ENCODE measurements at regions not wholly inside any gene's neighbourhood (a gene's known extent, or its start where the extent isn't known, plus 50 kb on each side); places are given as distances from the start of the nearest gene placed in this dataset.

DNA sequence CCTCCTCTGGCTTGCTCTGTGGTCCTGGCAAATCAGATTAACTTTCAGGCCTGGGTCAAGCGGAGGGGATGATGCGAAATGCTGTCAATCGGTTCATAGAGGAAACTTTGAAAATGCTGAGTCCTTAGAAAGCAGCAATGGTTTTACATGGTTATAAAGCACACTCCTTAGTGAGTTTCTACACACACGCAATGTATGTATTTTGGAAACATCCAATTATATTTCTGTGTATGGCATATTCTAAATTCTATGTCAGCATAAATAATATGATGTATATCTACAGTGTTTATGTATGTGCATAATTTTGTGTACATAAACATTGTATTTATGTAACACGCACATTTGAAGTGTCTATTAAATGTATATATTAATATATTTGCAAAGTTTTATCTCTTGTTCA is 118.0 kb upstream of the ARID2 start:
- no peak overlapping the region for H3K4me2 ChIP-seq (ENCODE audit: low read length)
- H3K4me3 ChIP-seq (ENCODE audit: low read length) = no peak overlapping the region
- H3K79me2 ChIP-seq (replicated peaks; ENCODE audit: insufficient read depth, low read length) = no peaks in the 10 kb centered on the region
- H2AFZ ChIP-seq (ENCODE audit: low read depth, low read length) = no peak overlapping the region
- no peaks in the 10 kb centered on the region for H3F3A ChIP-seq (ENCODE audit: insufficient read depth, low read length, poor library complexity, severe bottlenecking)
- no peak overlapping the region for H3K27ac ChIP-seq (ENCODE audit: low read length)
- no peak for TF ChIP-seq MXI1 (conservative IDR thresholded peaks at IDR 0.05; ENCODE audit: poor library complexity, severe bottlenecking)
- no peak for TF ChIP-seq RAD21 (conservative IDR thresholded peaks at IDR 0.05)
- no peak for TF ChIP-seq POLR2AphosphoS5 (IDR thresholded peaks at IDR 0.05)
- no peak for TF ChIP-seq EZH2 (IDR thresholded peaks at IDR 0.05; ENCODE audit: borderline replicate concordance, insufficient read depth, low read length, poor library complexity, severe bottlenecking)
- TF ChIP-seq SMC3 (conservative IDR thresholded peaks at IDR 0.05; ENCODE audit: poor library complexity) = no peak
- no peak for TF ChIP-seq EP300 (conservative IDR thresholded peaks at IDR 0.05; ENCODE audit: poor library complexity, severe bottlenecking)
- TF ChIP-seq TAF1 (IDR thresholded peaks at IDR 0.05; ENCODE audit: low read depth) = no peak
- TF ChIP-seq, protein P1, sequence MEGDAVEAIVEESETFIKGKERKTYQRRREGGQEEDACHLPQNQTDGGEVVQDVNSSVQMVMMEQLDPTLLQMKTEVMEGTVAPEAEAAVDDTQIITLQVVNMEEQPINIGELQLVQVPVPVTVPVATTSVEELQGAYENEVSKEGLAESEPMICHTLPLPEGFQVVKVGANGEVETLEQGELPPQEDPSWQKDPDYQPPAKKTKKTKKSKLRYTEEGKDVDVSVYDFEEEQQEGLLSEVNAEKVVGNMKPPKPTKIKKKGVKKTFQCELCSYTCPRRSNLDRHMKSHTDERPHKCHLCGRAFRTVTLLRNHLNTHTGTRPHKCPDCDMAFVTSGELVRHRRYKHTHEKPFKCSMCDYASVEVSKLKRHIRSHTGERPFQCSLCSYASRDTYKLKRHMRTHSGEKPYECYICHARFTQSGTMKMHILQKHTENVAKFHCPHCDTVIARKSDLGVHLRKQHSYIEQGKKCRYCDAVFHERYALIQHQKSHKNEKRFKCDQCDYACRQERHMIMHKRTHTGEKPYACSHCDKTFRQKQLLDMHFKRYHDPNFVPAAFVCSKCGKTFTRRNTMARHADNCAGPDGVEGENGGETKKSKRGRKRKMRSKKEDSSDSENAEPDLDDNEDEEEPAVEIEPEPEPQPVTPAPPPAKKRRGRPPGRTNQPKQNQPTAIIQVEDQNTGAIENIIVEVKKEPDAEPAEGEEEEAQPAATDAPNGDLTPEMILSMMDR (IDR thresholded peaks at IDR 0.05; ENCODE audit: poor library complexity, severe bottlenecking) = no peak
- TF ChIP-seq, protein P2, sequence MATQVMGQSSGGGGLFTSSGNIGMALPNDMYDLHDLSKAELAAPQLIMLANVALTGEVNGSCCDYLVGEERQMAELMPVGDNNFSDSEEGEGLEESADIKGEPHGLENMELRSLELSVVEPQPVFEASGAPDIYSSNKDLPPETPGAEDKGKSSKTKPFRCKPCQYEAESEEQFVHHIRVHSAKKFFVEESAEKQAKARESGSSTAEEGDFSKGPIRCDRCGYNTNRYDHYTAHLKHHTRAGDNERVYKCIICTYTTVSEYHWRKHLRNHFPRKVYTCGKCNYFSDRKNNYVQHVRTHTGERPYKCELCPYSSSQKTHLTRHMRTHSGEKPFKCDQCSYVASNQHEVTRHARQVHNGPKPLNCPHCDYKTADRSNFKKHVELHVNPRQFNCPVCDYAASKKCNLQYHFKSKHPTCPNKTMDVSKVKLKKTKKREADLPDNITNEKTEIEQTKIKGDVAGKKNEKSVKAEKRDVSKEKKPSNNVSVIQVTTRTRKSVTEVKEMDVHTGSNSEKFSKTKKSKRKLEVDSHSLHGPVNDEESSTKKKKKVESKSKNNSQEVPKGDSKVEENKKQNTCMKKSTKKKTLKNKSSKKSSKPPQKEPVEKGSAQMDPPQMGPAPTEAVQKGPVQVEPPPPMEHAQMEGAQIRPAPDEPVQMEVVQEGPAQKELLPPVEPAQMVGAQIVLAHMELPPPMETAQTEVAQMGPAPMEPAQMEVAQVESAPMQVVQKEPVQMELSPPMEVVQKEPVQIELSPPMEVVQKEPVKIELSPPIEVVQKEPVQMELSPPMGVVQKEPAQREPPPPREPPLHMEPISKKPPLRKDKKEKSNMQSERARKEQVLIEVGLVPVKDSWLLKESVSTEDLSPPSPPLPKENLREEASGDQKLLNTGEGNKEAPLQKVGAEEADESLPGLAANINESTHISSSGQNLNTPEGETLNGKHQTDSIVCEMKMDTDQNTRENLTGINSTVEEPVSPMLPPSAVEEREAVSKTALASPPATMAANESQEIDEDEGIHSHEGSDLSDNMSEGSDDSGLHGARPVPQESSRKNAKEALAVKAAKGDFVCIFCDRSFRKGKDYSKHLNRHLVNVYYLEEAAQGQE (IDR thresholded peaks at IDR 0.05; ENCODE audit: borderline replicate concordance) = no peak
- H3K9me2 ChIP-seq (ENCODE audit: insufficient read depth, low read length) = no peaks in the 10 kb centered on the region
- H3K27me3 ChIP-seq (ENCODE audit: insufficient read depth, low read depth, low read length) = no peaks in the 10 kb centered on the region
- H4K20me1 ChIP-seq (ENCODE audit: insufficient read depth) = no peaks in the 10 kb centered on the region
- no peak overlapping the region for H3K9ac ChIP-seq (ENCODE audit: low read length)
- no peaks in the 10 kb centered on the region for H3K36me3 ChIP-seq (ENCODE audit: insufficient read depth, low read length)
- H3K9me3 ChIP-seq (ENCODE audit: low read length) = no peaks in the 10 kb centered on the region

DNA sequence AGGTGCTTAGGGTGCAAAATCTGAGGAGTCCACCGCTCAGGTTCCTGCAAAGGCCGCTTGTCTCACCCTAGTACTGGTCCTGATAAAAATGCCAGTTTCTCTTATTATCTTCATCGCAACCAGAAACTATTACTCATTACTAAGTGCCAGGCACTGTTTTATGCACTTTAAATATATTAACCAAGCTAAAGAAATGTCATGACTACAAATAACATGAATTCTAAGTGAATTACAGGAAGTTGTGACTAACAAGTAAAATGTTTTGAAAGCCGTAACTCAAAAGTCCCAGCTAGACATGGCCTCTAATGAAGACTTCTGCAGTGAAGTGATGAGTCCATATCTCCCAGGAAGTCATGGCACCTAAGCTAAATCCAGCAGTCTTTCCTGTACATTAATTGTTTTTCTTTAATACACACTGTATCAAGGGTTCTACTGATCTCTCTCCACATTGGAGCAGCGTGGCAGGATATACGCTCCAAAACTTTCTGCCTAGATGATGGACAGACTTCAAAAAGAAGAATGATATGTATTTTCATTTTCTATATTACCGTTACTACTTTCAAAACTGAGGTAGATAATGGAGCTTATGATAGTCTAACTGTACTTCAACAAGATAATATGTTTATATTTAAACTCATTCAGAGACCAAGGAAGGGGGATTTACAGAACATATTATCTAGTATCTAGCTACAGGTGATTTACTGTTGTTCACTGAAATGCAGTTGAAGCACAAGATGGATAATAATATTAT is 117.3 kb upstream of the ARID2 start:
- no peak for TF ChIP-seq TAF1 (IDR thresholded peaks at IDR 0.05; ENCODE audit: low read depth)
- no peak for TF ChIP-seq POLR2AphosphoS5 (IDR thresholded peaks at IDR 0.05)
- no peak for TF ChIP-seq EP300 (conservative IDR thresholded peaks at IDR 0.05; ENCODE audit: poor library complexity, severe bottlenecking)
- no peak for TF ChIP-seq SMC3 (conservative IDR thresholded peaks at IDR 0.05; ENCODE audit: poor library complexity)
- TF ChIP-seq, protein P1 (IDR thresholded peaks at IDR 0.05; ENCODE audit: poor library complexity, severe bottlenecking) = no peak
- TF ChIP-seq EZH2 (IDR thresholded peaks at IDR 0.05; ENCODE audit: borderline replicate concordance, insufficient read depth, low read length, poor library complexity, severe bottlenecking) = no peak
- TF ChIP-seq, protein P2 (IDR thresholded peaks at IDR 0.05; ENCODE audit: borderline replicate concordance) = no peak
- no peak for TF ChIP-seq MXI1 (conservative IDR thresholded peaks at IDR 0.05; ENCODE audit: poor library complexity, severe bottlenecking)
- no peak for TF ChIP-seq RAD21 (conservative IDR thresholded peaks at IDR 0.05)
- no peak overlapping the region for H3K4me2 ChIP-seq (ENCODE audit: low read length)

More for the DNA sequence above, 117.3 kb upstream of the ARID2 start:
- Histone ChIP-seq H3K27me3 (ENCODE audit: insufficient read depth, low read depth, low read length) (no peaks in the 10 kb centered on the region), H3F3A (ENCODE audit: insufficient read depth, low read length, poor library complexity, severe bottlenecking) (no peaks in the 10 kb centered on the region), H3K27ac (ENCODE audit: low read length) (no peak overlapping the region), H3K9me2 (ENCODE audit: insufficient read depth, low read length) (no peaks in the 10 kb centered on the region), H3K9ac (ENCODE audit: low read length) (no peak overlapping the region), H2AFZ (ENCODE audit: low read depth, low read length) (no peak overlapping the region), H3K36me3 (ENCODE audit: insufficient read depth, low read length) (no peaks in the 10 kb centered on the region), H4K20me1 (ENCODE audit: insufficient read depth) (no peaks in the 10 kb centered on the region), H3K4me3 (ENCODE audit: low read length) (no peak overlapping the region), H3K9me3 (ENCODE audit: low read length) (no peaks in the 10 kb centered on the region), H3K79me2 (replicated peaks; ENCODE audit: insufficient read depth, low read length) (no peaks in the 10 kb centered on the region)

All from neural cell (in vitro differentiated cells).